ENCODE measurements at regions not wholly inside any gene's neighbourhood (a gene's known extent, or its start where the extent isn't known, plus 50 kb on each side); places are given as distances from the start of the nearest gene placed in this dataset.

DNA sequence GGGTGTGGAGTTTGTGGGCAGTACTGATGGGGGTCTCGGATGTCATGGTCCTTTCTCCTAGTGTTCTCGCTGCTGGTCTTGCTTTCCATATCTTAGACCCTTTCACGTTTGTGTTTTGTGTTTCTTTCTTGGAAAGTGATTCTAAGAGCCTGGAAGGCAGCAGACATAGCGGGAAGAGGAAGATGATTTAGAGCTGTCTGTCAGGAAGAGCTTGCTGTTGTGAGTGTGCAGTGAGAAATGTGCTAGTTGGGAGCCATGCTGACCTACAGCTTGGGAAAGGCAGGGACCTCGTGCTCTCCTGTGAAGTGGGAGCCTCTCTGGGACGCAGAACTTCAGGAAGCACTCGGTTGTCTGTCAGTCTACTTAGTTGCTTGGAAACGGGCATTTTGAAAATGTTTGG, 122.2 kb downstream of the ZNF518B start:
- DNase-seq (ENCODE audit: low read depth in 2 of 3, low spot score in 1 of 3): no peak

DNA sequence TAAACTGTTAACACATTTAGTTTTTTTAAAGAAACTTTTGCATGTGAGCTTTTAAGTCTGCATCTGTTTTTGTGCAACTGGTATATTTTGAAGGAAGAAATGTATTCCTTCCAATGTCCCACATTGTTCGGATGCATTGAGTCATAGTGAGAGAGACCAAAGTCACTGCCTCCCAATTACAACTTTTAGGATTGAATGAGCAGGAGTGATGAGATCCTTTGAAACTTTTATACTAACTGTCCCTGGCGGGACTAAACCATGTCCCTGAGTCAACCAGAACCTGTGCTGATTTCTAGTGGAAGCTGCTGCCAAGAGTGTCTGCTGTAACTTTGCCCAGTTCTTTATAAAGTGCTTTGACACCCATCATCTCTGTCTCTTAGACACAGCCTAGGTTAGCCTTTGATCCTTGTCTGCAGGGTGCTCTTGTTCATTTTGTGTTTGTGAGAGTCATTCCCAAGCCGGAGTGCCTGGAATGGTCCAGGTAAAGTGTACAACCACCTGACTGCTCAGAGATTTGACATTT, 122.7 kb downstream of the ZNF518B start:
- DNase-seq (ENCODE audit: low read depth in 2 of 3, low spot score in 1 of 3): no peak

DNA sequence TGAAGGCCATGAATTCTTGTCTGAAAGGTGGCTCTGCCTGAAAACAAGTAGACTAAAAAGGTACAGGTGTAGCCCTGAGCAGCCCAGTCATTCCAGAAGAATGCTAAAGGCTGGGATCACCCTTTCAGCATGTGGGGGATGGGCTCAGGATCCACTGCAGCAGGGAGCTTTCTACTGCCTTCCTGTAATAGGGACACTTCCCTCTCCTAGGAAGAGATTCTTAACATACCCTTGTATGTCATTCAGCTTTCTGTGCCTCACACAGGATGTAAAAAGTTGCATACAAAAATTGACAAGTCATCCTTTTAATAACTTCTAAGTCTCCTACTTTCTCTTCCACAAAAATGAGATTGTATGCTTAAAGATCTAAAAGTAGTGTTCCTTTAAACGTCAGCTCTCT, 123.3 kb downstream of the ZNF518B start:
- DNase-seq (ENCODE audit: low read depth in 2 of 3, low spot score in 1 of 3): no peak

DNA sequence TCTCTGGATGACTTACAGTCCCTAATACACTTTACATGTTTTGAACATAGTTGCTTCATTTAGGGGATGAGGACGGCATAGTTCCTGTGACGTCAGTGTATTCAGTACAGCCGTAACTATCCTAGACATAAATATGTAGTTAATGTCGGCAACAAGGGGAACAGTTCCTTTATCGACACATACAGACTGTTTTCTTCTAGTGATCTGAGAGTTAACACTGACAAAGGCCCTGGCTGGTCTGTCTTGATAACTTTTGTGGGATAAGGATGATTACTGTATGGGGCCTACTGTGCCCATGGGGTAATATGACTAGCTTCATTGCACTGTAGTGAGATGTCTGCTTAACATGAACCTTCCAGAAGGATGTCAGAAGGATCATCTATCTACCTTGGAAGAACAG, 131.2 kb downstream of the ZNF518B start:
- no peak for DNase-seq (ENCODE audit: low read depth in 2 of 3, low spot score in 1 of 3)

DNA sequence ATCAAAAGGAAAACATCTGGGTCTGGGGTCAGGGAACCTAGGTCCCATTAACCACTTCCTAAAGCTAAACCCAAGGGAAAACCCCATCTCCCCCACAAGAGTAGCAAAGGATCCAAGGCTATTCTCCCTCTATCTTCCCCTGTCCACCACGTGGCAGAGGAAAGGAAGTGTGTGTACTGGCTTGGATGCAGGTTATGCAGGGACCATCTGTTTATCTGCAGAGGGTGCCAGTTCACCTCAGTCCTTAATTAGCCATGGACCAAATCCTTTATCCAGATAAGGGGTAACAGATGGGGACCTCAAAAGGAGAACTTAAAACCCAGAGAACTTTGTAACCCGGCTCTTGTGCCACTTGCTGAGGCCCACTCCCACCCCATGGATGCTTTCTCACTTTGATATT, 135.3 kb downstream of the ZNF518B start:
- no peak for DNase-seq (ENCODE audit: low read depth in 2 of 3, low spot score in 1 of 3)

DNA sequence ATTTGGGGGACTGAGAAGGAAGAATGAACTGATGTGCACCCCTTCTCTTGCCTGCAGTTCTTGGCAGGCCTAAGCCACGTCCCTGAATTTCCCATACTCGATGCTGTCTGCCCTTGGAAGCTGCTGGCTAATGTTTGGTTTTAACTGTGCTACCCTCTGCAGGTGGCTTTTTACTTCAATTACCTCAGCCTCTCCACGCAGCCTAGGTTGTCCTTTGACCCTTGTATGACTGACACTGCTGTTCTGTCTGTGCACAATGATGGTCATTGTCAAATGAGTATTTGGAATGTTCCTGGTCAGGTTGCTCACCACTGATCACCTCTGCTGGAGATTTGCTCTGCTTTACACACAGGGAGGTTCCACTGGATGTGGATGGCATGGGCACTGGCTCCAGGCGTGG, 137.1 kb downstream of the ZNF518B start:
- no peak for DNase-seq (ENCODE audit: low read depth in 2 of 3, low spot score in 1 of 3)

DNA sequence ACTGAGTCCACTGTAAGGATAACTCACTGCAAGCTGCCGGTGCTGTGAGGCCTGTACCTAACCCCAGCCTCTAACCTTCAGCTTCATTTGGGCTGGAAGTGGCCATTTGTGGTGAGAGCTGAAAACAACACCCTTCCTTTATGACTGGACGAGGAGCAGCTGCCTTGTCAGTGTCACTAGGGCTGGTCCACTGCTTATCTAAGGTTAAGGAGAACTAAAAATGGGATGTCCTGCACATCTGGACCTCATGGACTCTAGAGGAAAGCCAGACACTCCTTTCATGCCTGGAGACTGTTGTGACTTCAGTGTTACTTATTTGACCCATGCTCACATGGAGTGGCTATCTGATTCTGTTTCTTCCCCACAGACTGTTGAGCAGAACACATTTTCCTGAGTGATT, 139.9 kb downstream of the ZNF518B start:
- DNase-seq (ENCODE audit: low read depth in 2 of 3, low spot score in 1 of 3): no peak

DNA sequence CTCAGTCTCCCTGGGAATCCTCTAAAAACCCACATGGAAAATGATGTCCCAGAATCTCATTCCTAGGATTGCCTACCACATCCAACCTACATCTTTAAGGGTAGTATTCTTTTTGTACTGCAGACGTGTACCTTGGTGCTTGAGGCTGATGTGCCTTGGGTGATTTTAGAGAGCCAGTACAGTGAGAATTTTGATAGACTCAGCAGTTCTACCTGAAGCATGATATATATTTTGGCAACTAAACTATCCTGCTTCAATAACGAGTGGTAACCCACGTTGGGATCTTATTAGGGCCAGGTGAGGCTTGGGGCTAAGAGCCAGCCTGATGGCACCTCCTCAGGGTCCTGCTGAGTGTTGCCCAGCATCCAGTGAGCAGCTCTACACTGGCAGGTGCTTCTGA, 140.4 kb downstream of the ZNF518B start:
- no peak for DNase-seq (ENCODE audit: low read depth in 2 of 3, low spot score in 1 of 3)

DNA sequence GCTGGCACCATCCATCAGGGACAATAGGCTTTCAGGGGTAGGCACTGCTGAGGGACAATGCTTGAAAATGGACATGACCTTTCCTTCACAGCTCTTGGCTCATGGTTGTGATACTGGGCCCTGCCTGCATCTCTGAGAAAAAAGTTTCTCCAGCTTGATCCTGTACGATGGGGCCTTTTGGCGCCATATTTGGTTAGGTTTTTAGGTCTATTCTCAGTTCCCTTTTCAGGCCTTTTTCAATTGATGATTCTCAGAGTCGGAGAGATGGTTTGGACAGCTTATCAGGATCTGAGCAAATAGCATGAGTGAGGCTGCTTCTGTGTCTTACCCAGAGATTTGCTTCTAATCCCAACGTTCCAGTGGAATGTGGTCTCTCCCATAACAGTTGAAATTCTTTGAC, 141.6 kb downstream of the ZNF518B start:
- no peak for DNase-seq (ENCODE audit: low read depth in 2 of 3, low spot score in 1 of 3)

DNA sequence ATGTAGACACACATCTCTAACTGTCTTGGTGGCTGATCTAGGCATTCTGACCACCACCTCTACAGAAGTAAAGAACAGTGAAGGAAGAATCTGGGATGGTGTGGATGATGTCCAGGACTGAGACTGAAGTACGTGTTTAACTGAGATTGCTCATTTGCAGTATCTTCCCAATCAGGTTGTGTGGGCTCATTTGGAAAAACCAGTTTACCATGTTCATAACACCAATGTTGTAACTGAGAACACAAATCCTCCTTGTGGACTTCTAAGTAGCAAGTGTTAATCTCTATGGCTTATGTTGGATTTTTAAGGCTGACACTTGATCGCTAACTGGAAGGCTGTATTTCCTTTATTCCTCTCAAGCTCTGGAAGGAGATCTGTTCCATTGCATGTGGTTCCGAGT, 144.7 kb downstream of the ZNF518B start:
- no peak for DNase-seq (ENCODE audit: low read depth in 2 of 3, low spot score in 1 of 3)

DNA sequence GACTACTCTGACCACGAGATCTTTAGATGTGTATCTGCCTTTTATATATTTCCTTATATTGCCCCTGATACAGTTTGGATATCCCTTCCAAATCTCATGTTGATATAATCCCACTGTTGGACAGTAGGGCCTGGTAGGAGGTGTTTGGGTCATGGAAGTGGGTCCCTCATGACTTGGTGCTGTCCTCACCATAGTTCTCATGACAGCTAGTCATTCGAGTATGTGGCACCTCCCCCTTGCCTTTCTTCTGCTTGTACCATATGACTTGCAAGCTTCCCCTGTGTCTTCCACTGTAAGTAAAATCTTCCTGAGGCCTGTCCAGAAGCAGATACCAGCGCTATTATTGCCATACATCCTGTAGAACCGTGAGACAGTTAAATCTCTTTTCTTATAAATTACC, 145.3 kb downstream of the ZNF518B start:
- no peak for DNase-seq (ENCODE audit: low read depth in 2 of 3, low spot score in 1 of 3)

DNA sequence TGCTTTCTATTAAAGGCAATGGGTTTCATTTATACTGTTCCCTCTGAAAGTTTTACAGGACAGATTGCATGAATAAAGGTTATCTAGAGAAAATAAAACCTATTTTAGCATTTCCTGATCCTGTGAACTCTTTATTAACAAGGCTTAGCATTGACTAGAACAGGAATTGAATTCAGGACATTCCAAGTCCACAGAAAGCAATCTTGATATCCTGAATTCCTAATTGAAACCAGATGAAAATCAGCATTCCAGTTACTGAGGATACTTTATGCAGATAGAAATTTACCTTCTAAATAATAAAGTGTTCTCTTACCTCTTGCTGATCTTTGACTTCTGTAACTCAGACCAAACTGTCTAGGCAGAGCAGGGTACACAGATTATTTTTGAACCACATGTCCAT, 151.4 kb downstream of the ZNF518B start:
- no peak for DNase-seq (ENCODE audit: low read depth in 2 of 3, low spot score in 1 of 3)

DNA sequence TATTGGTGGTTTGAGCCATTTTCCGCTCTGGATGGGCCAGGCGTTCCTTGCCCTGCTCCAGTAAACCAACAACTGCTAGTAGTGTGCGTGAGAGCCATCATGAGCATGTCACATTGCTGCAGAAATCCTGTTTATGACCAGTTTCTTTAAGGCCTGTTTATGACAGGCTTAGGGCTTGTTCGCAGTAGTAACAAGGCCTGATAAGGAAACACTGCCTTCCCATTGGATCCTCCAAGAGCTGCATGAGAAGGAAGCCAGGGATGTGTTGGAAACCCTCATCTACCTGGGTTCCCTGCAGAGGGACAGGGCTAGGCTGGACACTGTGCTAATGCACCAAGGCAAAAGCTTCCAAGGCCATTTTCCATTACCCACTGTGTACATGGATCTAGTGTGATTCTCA, 153.9 kb downstream of the ZNF518B start:
- no peak for DNase-seq (ENCODE audit: low read depth in 2 of 3, low spot score in 1 of 3)

DNA sequence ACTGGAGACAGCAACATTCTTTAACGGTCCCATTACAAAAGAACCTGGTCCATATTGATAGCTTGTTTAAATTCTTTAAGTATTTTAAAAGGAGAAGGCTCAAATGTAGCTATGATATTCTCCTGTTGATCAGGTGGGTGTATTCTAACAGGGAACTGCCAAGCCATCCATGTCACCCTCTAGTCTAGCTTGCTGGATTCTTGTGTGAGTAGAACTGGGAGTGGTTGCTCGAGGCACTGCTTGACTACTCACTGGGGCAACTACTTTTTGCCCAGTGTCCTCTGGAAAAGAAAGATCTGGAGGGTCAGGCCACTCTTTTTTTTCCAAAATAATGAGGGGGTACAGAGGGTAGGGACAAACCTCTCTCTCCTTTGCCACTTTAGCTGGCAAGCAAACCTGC, 155.1 kb downstream of the ZNF518B start:
- DNase-seq (ENCODE audit: low read depth in 2 of 3, low spot score in 1 of 3): no peak

DNA sequence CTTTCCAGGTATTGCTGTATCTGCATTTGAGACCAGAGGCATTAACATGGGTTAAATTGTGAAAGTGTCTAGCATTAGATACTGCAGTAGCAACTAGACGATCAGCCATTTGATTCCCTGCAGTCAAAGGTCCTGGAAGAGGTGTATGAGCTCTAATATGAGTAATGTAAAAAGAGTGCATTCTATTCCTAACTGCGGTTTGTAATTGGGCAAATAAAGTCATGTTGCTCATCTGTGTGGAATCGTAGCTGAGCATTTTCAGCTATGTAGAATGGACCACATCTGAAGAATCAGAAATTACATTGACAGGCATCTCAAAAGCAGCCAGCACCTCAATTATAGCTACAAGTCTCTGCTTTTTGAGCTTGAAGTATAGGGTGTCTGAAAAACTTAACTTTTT, 157.6 kb downstream of the ZNF518B start:
- no peak for DNase-seq (ENCODE audit: low read depth in 2 of 3, low spot score in 1 of 3)

DNA sequence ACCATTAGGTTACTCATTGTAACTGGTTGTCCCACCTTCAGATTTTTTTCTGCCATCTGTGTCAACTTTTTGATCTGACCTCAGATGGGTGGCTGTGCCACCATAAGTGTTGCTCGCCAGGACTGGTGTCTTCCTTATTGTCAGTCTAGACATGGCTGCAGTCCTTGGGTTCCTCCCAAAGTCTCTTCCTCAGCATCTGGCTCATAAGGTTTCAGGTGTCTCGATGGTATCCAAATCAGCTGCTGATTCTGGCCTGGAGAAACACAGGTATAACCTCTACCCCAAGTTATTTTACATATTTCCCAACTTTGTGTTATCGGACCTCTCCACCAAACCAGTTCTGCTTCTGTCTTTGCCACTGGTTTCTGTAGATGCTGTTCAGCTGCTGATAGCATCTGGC, 158.5 kb downstream of the ZNF518B start:
- no peak for DNase-seq (ENCODE audit: low read depth in 2 of 3, low spot score in 1 of 3)

DNA sequence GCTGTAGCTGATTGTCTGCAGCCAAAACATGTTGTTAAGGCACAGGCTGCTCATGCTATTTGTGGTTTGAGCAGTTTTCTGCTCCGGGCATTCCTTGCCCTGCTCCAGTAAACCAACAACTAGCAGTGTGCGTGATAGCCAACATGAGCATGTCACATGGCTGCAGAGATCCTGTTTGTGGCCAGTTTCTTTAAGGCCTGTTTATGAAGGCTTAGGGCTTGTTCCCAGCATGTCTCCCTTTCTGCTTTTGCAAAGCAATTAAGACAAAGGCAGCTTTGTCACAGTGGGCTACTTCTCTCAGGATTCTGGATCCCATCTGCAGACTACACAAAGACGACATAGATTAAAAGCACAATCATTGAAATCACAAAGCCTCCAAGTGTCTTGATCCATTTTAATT, 160.5 kb downstream of the ZNF518B start:
- no peak for DNase-seq (ENCODE audit: low read depth in 2 of 3, low spot score in 1 of 3)

DNA sequence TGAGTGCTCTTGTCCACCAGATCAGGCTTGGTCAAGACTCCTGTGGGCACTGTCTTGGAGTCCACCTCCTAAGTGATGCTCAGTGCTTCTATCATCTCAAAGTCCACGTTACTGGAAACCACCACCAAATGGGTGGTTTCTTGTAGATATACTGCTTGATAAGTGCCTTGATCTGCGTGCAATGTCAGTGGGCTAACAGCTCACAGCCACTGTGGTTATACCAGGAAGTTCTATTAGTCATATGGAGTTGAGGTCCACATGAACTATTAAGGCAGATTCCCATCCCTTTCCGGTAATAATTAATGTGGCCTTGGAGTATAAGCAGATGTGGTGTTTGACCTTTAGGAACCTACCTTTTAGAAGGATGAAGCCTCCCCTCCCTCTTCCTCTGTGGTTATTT, 161.9 kb downstream of the ZNF518B start:
- DNase-seq (ENCODE audit: low read depth in 2 of 3, low spot score in 1 of 3): no peak

DNA sequence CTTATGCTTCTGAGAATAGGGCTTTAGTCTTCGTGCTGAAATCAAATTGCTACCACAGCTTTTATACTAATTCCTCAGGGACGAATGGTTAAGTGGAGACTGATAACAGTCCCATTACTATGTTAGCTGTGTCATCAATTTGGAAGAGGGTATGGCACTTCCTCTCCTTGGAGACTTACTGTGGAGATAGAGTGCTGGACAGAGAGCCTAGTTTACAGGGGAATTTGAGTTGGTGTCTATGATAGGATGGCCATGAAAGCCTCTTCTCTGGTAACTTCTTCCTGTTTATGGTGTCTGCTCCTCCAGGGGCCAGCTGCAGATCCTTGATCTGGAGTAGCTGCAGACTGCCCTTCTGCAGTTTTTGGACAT, 167.7 kb downstream of the ZNF518B start:
- DNase-seq (ENCODE audit: low read depth in 2 of 3, low spot score in 1 of 3): no peak

DNA sequence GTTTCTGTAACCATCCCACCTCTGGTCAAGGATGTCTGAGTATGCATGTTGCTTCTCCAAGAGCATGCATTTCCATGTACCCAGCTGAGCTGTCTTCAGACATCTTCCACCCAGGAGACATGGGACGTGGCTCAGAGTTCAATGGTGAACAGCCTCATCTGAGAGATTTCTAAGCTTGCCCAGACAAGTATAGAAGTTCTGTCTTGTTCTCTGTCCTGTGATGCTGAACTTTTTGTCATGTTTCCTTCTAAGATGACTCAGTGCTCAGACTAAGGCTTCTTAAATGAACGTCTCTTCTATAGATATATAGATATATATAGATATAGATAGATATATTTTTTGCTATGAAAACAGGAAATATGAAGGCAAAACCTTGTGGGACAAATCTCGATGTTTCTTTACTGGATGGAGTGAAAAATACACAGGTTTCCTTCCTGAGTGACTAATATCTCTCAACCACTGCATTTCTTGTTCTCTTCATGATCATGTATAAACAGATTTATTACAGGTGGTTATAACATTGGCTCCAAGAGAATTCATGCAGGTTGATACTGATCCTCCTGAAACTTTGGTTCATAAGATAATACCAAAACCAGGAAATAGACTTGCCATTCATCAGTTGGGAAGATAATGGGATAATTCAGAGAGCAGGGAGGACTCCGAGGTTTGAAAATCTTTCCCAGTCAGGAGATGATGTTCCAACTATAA, 168.2 kb downstream of the ZNF518B start:
- no peak for DNase-seq (ENCODE audit: low read depth in 2 of 3, low spot score in 1 of 3)

DNA sequence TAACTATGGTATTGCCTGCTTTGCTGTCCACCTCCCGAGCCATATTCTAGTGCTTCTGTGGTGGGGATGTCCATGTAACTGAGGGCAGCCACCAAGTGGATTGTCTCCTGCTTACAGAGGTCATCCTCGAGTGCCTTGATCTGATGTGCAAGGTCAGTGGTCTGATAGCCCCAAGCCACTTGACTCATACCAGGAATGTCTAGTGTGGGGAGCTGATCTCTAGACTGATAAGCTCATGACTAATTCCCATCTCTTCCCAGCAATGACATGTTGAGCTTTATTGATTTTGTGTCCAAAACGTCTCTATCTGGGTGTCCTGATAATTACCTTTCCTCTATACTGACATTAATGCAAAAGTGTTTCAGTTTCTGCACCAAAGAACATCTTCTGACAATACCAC, 168.4 kb upstream of the WDR1 start:
- DNase-seq (ENCODE audit: low read depth in 2 of 3, low spot score in 1 of 3): no peak

DNA sequence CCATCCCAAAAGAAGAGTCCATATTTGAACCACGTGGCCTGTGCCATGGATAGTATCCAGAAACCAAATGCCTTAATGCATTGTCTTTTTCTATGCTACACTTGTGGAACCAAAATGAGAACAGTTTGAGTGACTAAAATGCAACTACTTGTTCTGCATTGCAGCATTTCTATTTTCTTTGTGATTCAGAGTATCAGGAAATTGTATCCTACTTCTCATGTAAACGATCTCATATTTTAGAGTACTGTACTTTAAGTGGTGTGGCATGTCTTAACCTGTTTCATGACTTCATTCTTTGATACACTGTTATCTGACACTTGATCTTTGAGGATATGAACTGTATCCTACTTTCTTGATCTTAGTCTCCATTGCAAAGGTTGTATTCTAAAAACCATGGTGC, 167.2 kb upstream of the WDR1 start:
- no peak for DNase-seq (ENCODE audit: low read depth in 2 of 3, low spot score in 1 of 3)

DNA sequence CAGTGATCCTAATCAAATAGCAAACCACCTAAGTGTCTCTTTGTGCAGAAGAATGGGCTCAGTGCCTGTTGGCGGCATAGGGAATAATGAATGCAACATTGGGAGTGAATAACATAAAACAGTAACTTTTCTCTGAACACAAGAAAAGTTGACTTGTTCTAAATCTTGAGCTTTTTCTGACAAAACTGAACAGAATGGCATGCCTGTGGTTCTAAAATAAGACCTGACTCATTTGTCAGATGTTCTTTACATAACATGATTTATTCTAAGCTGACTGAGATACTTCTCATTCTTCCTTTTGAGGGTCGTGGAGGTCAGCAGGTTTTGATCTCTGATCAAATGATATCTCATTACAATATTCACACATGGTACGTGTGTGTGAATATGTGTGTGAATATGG, 165.4 kb upstream of the WDR1 start:
- no peak for DNase-seq (ENCODE audit: low read depth in 2 of 3, low spot score in 1 of 3)

DNA sequence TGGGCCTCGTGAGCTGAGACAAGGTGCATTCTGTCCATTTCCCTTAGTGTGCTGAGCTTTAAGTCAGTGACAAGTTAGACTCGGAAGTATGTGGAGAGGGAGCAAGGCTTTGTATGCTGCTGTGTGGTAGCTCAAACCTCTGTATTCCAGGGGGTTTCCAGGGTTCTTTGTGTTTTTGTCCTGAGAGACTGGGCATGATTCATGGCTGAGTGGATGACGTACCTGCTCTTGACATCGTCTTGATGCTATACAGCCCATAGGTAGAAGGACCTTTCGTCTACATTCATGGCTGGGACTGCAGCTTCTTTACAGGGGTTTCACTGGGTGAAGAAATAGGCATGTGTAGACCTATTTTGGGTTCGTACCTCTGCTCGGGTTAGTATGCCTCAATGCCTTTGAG, 162.7 kb upstream of the WDR1 start:
- no peak for DNase-seq (ENCODE audit: low read depth in 2 of 3, low spot score in 1 of 3)

Data from stimulated activated CD4-positive, alpha-beta T cell treated with anti-CD3 and anti-CD28 coated beads, Interleukin-12 subunit alpha, Interleukin-12 subunit beta, amount 100 ng/mL, for 48 hours (primary cell).